GM23338 (cell line): ENCODE measurements at regions not wholly inside any gene's neighbourhood (a gene's known extent, or its start where the extent isn't known, plus 50 kb on each side); places are given as distances from the start of the nearest gene placed in this dataset.

Source experiments
- ATAC-seq: fragments of 200-7000 bp; cut with Tn5 transposase; 3 replicates; pipeline ENCODE4 v1.9.1; 2020
- DNase-seq: peaks from one replicate; pipeline ENCODE4 v3.0.0-alpha.2; 2015; ENCODE audit warnings: low spot score
- H2AFZ ChIP-seq: fragments of 200-600 bp; sonication (generic); 2 replicates; pipeline ENCODE4 v1.8.0; 2016; ENCODE audit warnings: antibody characterized with exemption, mild to moderate bottlenecking, moderate library complexity
- H3F3A ChIP-seq: fragments of 200-600 bp; sonication (generic); replicated peaks from 2 replicates; pipeline ENCODE4 v1.8.0; 2017; ENCODE audit warnings: antibody characterized with exemption, mixed run types, low read depth
- H3K27ac ChIP-seq: fragments of 200-600 bp; sonication (generic); 2 replicates; pipeline ENCODE4 v1.6.1; 2016; ENCODE audit warnings: low read depth
- H3K27me3 ChIP-seq: fragments of 200-600 bp; sonication (generic); 2 replicates; pipeline ENCODE4 v1.8.0; 2016; ENCODE audit warnings: mild to moderate bottlenecking, mixed run types, moderate library complexity; ENCODE audit not compliant: insufficient read depth
- H3K36me3 ChIP-seq: fragments of 200-600 bp; sonication (generic); 2 replicates; pipeline ENCODE4 v1.8.0; 2016; ENCODE audit warnings: mild to moderate bottlenecking; ENCODE audit not compliant: insufficient read depth
- H3K4me1 ChIP-seq: fragments of 200-600 bp; sonication (generic); 2 replicates; pipeline ENCODE4 v1.8.0; 2016; ENCODE audit warnings: mild to moderate bottlenecking, moderate library complexity; ENCODE audit not compliant: insufficient read depth
- H3K4me2 ChIP-seq: fragments of 200-600 bp; sonication (generic); 2 replicates; pipeline ENCODE4 v1.7.1; 2017; ENCODE audit warnings: mixed run types
- H3K4me3 ChIP-seq: fragments of 200-600 bp; sonication (generic); 2 replicates; pipeline ENCODE4 v1.6.1; 2016; ENCODE audit warnings: mixed run types
- H3K79me2 ChIP-seq: fragments of 200-600 bp; sonication (generic); replicated peaks from 2 replicates; pipeline ENCODE4 v1.8.0; 2017; ENCODE audit warnings: mild to moderate bottlenecking; ENCODE audit not compliant: insufficient read depth
- H3K9me2 ChIP-seq: fragments of 200-600 bp; sonication (generic); 2 replicates; pipeline ENCODE4 v1.8.0; 2017; ENCODE audit not compliant: insufficient read depth
- H4K20me1 ChIP-seq: fragments of 200-600 bp; sonication (generic); replicated peaks from 2 replicates; pipeline ENCODE4 v1.8.0; 2017; ENCODE audit warnings: mild to moderate bottlenecking; ENCODE audit not compliant: insufficient read depth
- H3K27ac Mint-ChIP-seq: 2 replicates; pipeline ENCODE4 v1.8.0; 2020; ENCODE audit warnings: inconsistent platforms, mild to moderate bottlenecking, moderate library complexity, mixed read lengths
- H3K27me3 Mint-ChIP-seq: 3 replicates; pipeline ENCODE4 v1.8.0; 2022; ENCODE audit warnings: low read depth, mild to moderate bottlenecking, moderate library complexity, mixed read lengths, inconsistent platforms; ENCODE audit not compliant: insufficient read depth, poor library complexity
- H3K36me3 Mint-ChIP-seq: 3 replicates; pipeline ENCODE4 v1.8.0; 2021; ENCODE audit warnings: low read depth, mild to moderate bottlenecking, inconsistent platforms, moderate library complexity, mixed read lengths
- H3K4me1 Mint-ChIP-seq: 3 replicates; pipeline ENCODE4 v1.8.0; 2020; ENCODE audit warnings: mild to moderate bottlenecking, inconsistent platforms, mixed read lengths
- H3K4me3 Mint-ChIP-seq: 3 replicates; pipeline ENCODE4 v1.8.0; 2021; ENCODE audit warnings: moderate library complexity, mild to moderate bottlenecking, inconsistent platforms, mixed read lengths
- H3K9me3 Mint-ChIP-seq: 3 replicates; pipeline ENCODE4 v1.8.0; 2020; ENCODE audit warnings: moderate library complexity, mild to moderate bottlenecking, inconsistent platforms, mixed read lengths
- CREB1 ChIP-seq: fragments of 250-450 bp; sonication (Bioruptor Pico); IDR thresholded peaks from 2 replicates; pipeline ENCODE4 v1.5.0; 2020; ENCODE audit warnings: low read depth, mild to moderate bottlenecking, moderate library complexity
- EZH2 ChIP-seq: fragments of 200-600 bp; sonication (generic); IDR thresholded peaks from one replicate; pipeline ENCODE4 v1.8.0; 2017; ENCODE audit warnings: antibody characterized with exemption, mild to moderate bottlenecking, low read depth; ENCODE audit not compliant: unreplicated experiment
- EZH2phosphoT487 ChIP-seq: fragments of 200-600 bp; sonication (generic); IDR thresholded peaks from one replicate; pipeline ENCODE4 v1.8.1; 2018; ENCODE audit warnings: antibody characterized with exemption; ENCODE audit not compliant: unreplicated experiment
- JUNB ChIP-seq: IDR thresholded peaks from one replicate; pipeline ENCODE4 v1.6.1; 2016; ENCODE audit warnings: antibody characterized with exemption; ENCODE audit not compliant: unreplicated experiment
- POLR2AphosphoS5 ChIP-seq: IDR thresholded peaks from 2 replicates; pipeline ENCODE4 v1.6.1; 2016; ENCODE audit warnings: antibody characterized with exemption, low read depth
- STAT1 ChIP-seq: IDR thresholded peaks from one replicate; pipeline ENCODE4 v1.6.1; 2016; ENCODE audit warnings: antibody characterized with exemption; ENCODE audit not compliant: unreplicated experiment
- ZNF331 ChIP-seq: fragments of 250-450 bp; sonication (Bioruptor Pico); IDR thresholded peaks from 2 replicates; pipeline ENCODE4 v1.5.0; 2020; ENCODE audit warnings: low read depth, mild to moderate bottlenecking, moderate library complexity
- TF ChIP-seq, protein P1 (sequence below): IDR thresholded peaks from one replicate; pipeline ENCODE4 v1.6.1; 2018; ENCODE audit warnings: antibody characterized with exemption; ENCODE audit not compliant: unreplicated experiment
- TF ChIP-seq, protein P2 (sequence below), 2 experiments: fragments of 200-600 bp in 1 of 2; sonication (generic) in 1 of 2; conservative IDR thresholded peaks; 2 replicates each; pipeline versions ENCODE4 v1.5.1 to v1.6.1; 2016 to 2017; ENCODE audit warnings: antibody characterized with exemption in 2 of 2, low read depth in 2 of 2, mild to moderate bottlenecking in 2 of 2, moderate library complexity in 1 of 2

DNA sequence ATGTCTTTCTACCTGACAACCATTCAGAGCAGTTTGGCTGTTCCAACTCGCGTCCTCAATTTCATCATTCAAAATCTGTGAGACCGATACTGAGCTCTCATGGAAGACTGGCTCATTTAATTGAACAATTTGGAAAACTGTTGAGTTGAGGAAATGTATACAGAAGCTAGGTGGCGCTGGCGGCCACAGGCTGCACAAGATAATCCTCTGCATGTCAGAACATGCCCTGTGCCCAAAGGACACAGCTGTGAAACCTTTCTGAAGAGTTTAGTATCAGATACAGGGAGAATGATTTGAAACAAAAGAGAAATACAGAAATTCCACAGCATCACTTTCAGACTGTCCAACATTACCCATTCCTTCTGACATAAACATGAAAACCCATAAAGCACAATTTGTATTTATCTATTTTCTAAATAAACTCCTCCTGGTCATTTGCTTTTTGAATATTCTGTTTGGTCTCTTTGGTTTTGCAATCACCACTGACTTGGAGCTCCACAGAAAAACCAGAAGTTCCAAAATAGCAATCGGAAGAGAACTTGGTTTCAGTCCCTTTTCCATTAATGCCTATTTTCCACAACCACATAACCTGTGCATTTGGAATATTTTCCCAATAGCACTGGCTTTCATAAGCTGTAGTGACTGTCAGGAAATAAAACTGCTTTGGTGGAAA is 192.8 kb downstream of the MAP2K6 start:
- Histone ChIP-seq H3K4me2 (no peak overlapping the region), H3K36me3 (no peaks in the 10 kb centered on the region), H2AFZ (no peak overlapping the region), H4K20me1 (no peaks in the 10 kb centered on the region), H3K27ac (peak overlapping the region; percentile 8; the same call in 1 of the 2 replicates), H3K9me2 (no peaks in the 10 kb centered on the region), H3K27me3 (no peaks in the 10 kb centered on the region), H3K79me2 (no peaks in the 10 kb centered on the region), H3K4me1 (peaks cover 4% of the 10 kb centered on the region; the same call in 1 of the 2 replicates), H3F3A (no peaks in the 10 kb centered on the region), H3K4me3 (no peak overlapping the region)
- H3K27ac Mint-ChIP-seq = peak overlapping the region; percentile 90
- no peaks in the 10 kb centered on the region for H3K36me3 Mint-ChIP-seq
- ATAC-seq = peak; percentile 95
- peak; percentile 80 for DNase-seq
- H3K27me3 Mint-ChIP-seq = peaks cover 1% of the 10 kb centered on the region
- TF ChIP-seq, protein P1, sequence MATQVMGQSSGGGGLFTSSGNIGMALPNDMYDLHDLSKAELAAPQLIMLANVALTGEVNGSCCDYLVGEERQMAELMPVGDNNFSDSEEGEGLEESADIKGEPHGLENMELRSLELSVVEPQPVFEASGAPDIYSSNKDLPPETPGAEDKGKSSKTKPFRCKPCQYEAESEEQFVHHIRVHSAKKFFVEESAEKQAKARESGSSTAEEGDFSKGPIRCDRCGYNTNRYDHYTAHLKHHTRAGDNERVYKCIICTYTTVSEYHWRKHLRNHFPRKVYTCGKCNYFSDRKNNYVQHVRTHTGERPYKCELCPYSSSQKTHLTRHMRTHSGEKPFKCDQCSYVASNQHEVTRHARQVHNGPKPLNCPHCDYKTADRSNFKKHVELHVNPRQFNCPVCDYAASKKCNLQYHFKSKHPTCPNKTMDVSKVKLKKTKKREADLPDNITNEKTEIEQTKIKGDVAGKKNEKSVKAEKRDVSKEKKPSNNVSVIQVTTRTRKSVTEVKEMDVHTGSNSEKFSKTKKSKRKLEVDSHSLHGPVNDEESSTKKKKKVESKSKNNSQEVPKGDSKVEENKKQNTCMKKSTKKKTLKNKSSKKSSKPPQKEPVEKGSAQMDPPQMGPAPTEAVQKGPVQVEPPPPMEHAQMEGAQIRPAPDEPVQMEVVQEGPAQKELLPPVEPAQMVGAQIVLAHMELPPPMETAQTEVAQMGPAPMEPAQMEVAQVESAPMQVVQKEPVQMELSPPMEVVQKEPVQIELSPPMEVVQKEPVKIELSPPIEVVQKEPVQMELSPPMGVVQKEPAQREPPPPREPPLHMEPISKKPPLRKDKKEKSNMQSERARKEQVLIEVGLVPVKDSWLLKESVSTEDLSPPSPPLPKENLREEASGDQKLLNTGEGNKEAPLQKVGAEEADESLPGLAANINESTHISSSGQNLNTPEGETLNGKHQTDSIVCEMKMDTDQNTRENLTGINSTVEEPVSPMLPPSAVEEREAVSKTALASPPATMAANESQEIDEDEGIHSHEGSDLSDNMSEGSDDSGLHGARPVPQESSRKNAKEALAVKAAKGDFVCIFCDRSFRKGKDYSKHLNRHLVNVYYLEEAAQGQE = no peak
- TF ChIP-seq, protein P2, sequence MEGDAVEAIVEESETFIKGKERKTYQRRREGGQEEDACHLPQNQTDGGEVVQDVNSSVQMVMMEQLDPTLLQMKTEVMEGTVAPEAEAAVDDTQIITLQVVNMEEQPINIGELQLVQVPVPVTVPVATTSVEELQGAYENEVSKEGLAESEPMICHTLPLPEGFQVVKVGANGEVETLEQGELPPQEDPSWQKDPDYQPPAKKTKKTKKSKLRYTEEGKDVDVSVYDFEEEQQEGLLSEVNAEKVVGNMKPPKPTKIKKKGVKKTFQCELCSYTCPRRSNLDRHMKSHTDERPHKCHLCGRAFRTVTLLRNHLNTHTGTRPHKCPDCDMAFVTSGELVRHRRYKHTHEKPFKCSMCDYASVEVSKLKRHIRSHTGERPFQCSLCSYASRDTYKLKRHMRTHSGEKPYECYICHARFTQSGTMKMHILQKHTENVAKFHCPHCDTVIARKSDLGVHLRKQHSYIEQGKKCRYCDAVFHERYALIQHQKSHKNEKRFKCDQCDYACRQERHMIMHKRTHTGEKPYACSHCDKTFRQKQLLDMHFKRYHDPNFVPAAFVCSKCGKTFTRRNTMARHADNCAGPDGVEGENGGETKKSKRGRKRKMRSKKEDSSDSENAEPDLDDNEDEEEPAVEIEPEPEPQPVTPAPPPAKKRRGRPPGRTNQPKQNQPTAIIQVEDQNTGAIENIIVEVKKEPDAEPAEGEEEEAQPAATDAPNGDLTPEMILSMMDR (conservative IDR thresholded peaks at IDR 0.05; ENCODE audit: low read depth in 2 of 2) = peak; percentile 90 to 92
- H3K4me3 Mint-ChIP-seq = no peak overlapping the region
- no peaks in the 10 kb centered on the region; the same call in 2 of the 3 replicates for H3K9me3 Mint-ChIP-seq
- H3K4me1 Mint-ChIP-seq = peaks cover 10% of the 10 kb centered on the region

DNA sequence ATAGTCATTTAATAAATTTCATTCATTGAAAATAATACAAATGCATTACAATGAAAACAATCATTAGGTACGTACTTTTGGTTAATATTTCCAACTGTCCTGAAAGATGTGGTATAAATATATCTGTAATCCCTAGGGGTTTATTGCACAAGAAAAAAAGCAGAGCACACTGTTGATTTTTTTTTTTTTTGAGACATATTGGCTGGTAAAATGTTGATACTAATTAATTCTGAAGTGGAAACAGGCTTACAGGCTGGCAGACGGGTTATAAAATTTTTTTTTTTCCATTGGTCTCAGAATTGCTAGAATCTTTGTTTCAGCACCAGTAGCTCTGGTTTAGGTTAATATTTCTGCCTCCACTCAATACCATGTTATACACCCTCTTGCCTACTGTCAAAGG is 193.6 kb downstream of the MAP2K6 start:
- H3K27me3 Mint-ChIP-seq = peaks cover 1% of the 10 kb centered on the region
- H3K4me3 Mint-ChIP-seq = no peak overlapping the region
- Histone ChIP-seq H3K9me2 (no peaks in the 10 kb centered on the region), H3K4me2 (no peak overlapping the region), H3K27ac (no peak overlapping the region), H4K20me1 (no peaks in the 10 kb centered on the region), H2AFZ (no peak overlapping the region; the same call in 1 of the 2 replicates), H3K36me3 (no peaks in the 10 kb centered on the region), H3F3A (no peaks in the 10 kb centered on the region), H3K27me3 (no peaks in the 10 kb centered on the region), H3K4me3 (no peak overlapping the region), H3K79me2 (no peaks in the 10 kb centered on the region), H3K4me1 (peaks cover 4% of the 10 kb centered on the region; the same call in 1 of the 2 replicates)
- H3K36me3 Mint-ChIP-seq = no peaks in the 10 kb centered on the region
- ATAC-seq = no peak
- peaks cover 10% of the 10 kb centered on the region for H3K4me1 Mint-ChIP-seq
- H3K27ac Mint-ChIP-seq = no peak overlapping the region; the same call in 1 of the 2 replicates
- DNase-seq = no peak
- no peaks in the 10 kb centered on the region; the same call in 2 of the 3 replicates for H3K9me3 Mint-ChIP-seq
- TF ChIP-seq JUNB (no peak), CREB1 (CRISPR knock-in tag) (no peak), ZNF331 (CRISPR knock-in tag) (no peak), EZH2 (no peak), STAT1 (no peak), EZH2phosphoT487 (no peak), POLR2AphosphoS5 (no peak)
- TF ChIP-seq, protein P1 = no peak
